Naive B cell (primary cell): ENCODE measurements at regions not wholly inside any gene's neighbourhood (a gene's known extent, or its start where the extent isn't known, plus 50 kb on each side); places are given as distances from the start of the nearest gene placed in this dataset.
"Not testable (repeated sequence)": the region's sequence is repeated elsewhere in the genome, so short reads cannot be mapped to it uniquely, and the experiment has no call there.

Experiments
- ATAC-seq, 2 donors: fragments of 150-1000 bp; cut with Tn5 transposase; 2 replicates each; pipeline ENCODE4 v1.10.0; 2021; ENCODE audit warnings: low read depth in 2 of 2, mild to moderate bottlenecking in 2 of 2, moderate library complexity in 2 of 2
- DNase-seq: peaks from one replicate; pipeline ENCODE4 v3.0.0; 2022
- H3K27ac Mint-ChIP-seq, 6 donors: one replicate each; pipeline ENCODE4 v1.8.0; 2020 to 2022; ENCODE audit warnings: mild to moderate bottlenecking in 6 of 6, mixed read lengths in 6 of 6, moderate library complexity in 5 of 6, inconsistent platforms in 2 of 6
- H3K27me3 Mint-ChIP-seq, 3 donors: one replicate each; pipeline ENCODE4 v1.8.0; 2021 to 2022; ENCODE audit warnings: mixed read lengths in 3 of 3, mild to moderate bottlenecking in 1 of 3
- H3K36me3 Mint-ChIP-seq, 2 donors: one replicate each; pipeline ENCODE4 v1.8.0; 2020 to 2022; ENCODE audit warnings: mixed read lengths in 2 of 2, inconsistent platforms in 1 of 2, mild to moderate bottlenecking in 1 of 2
- H3K4me1 Mint-ChIP-seq, 3 donors: one replicate each; pipeline ENCODE4 v1.8.0; 2020 to 2022; ENCODE audit warnings: mixed read lengths in 3 of 3, inconsistent platforms in 1 of 3, mild to moderate bottlenecking in 1 of 3, moderate library complexity in 1 of 3
- H3K4me3 Mint-ChIP-seq, 8 donors: one replicate each; pipeline ENCODE4 v1.8.0; 2020 to 2022; ENCODE audit warnings: mild to moderate bottlenecking in 8 of 8, mixed read lengths in 8 of 8, moderate library complexity in 8 of 8, inconsistent platforms in 2 of 8
- H3K9me3 Mint-ChIP-seq, 7 donors: one replicate each; pipeline ENCODE4 v1.8.0; 2020 to 2022; ENCODE audit warnings: mixed read lengths in 7 of 7, mild to moderate bottlenecking in 5 of 7, inconsistent platforms in 2 of 7, moderate library complexity in 1 of 7

- H3K4me3 Mint-ChIP-seq = no peak overlapping the region
- no peak for DNase-seq
- no peaks in the 10 kb centered on the region for H3K4me1 Mint-ChIP-seq
- no peaks in the 10 kb centered on the region for H3K27me3 Mint-ChIP-seq
- no peaks in the 10 kb centered on the region for H3K36me3 Mint-ChIP-seq
- H3K27ac Mint-ChIP-seq = no peak overlapping the region
- no peak for ATAC-seq
- peaks cover 0 to 4% (median 0%) of the 10 kb centered on the region in 7 donors for H3K9me3 Mint-ChIP-seq
These were observed 362.4 kb upstream of the LRRC3B start for GRCh38 chr3:26260139-26260538.

GRCh38 chr3:26264708-26265107 lies 357.9 kb upstream of the LRRC3B start:
- Mint-ChIP-seq H3K4me1 (no peaks in the 10 kb centered on the region), H3K36me3 (no peaks in the 10 kb centered on the region), H3K27me3 (no peaks in the 10 kb centered on the region), H3K9me3 (no peaks in the 10 kb centered on the region), H3K4me3 (no peak overlapping the region), H3K27ac (no peak overlapping the region)
- DNase-seq (no peak), ATAC-seq (no peak)

- no peaks in the 10 kb centered on the region for H3K27me3 Mint-ChIP-seq
- no peak for ATAC-seq
- no peak overlapping the region for H3K27ac Mint-ChIP-seq
These were observed 350.7 kb upstream of the LRRC3B start for GRCh38 chr3:26271848-26272247.

GRCh38 chr3:26273196-26273595 lies 349.4 kb upstream of the LRRC3B start:
- ATAC-seq = no peak
- Mint-ChIP-seq H3K36me3 (no peaks in the 10 kb centered on the region), H3K27me3 (no peaks in the 10 kb centered on the region), H3K27ac (no peak overlapping the region), H3K4me3 (no peak overlapping the region), H3K9me3 (peaks cover 0 to 3% (median 0%) of the 10 kb centered on the region in 7 donors), H3K4me1 (no peaks in the 10 kb centered on the region)
- DNase-seq = no peak

More at GRCh38 chr3:26271848-26272247, 350.7 kb upstream of the LRRC3B start:
- Mint-ChIP-seq H3K9me3 (peaks cover 0 to 3% (median 0%) of the 10 kb centered on the region in 7 donors), H3K4me1 (no peaks in the 10 kb centered on the region), H3K36me3 (no peaks in the 10 kb centered on the region), H3K4me3 (no peak overlapping the region)
- DNase-seq = no peak

GRCh38 chr3:26279091-26279490 lies 343.5 kb upstream of the LRRC3B start:
- no peak for ATAC-seq
- H3K4me3 Mint-ChIP-seq = no peak overlapping the region
- peaks cover 6 to 24% (median 10%) of the 10 kb centered on the region in 7 donors for H3K9me3 Mint-ChIP-seq
- DNase-seq = no peak
- no peaks in the 10 kb centered on the region for H3K4me1 Mint-ChIP-seq
- no peaks in the 10 kb centered on the region for H3K27me3 Mint-ChIP-seq
- peaks cover 0 to under 1% of the 10 kb centered on the region in 2 donors for H3K36me3 Mint-ChIP-seq
- H3K27ac Mint-ChIP-seq = no peak overlapping the region

- Mint-ChIP-seq H3K36me3 (peaks cover 0 to 8% of the 10 kb centered on the region in 2 donors), H3K27ac (no peak overlapping the region), H3K4me3 (no peak overlapping the region), H3K4me1 (no peaks in the 10 kb centered on the region), H3K27me3 (no peaks in the 10 kb centered on the region), H3K9me3 (peaks cover 11 to 38% (median 17%) of the 10 kb centered on the region in 7 donors)
- DNase-seq (no peak), ATAC-seq (no peak)
These were observed 342.1 kb upstream of the LRRC3B start for GRCh38 chr3:26280517-26280916.

- Mint-ChIP-seq H3K4me3 (no peak overlapping the region), H3K27me3 (no peaks in the 10 kb centered on the region), H3K4me1 (no peaks in the 10 kb centered on the region), H3K36me3 (peaks cover 0 to 8% of the 10 kb centered on the region in 2 donors), H3K9me3 (peaks cover 11 to 47% (median 20%) of the 10 kb centered on the region in 7 donors), H3K27ac (peak overlapping the region in 1 of 6 donors; percentile 13)
- ATAC-seq (no peak), DNase-seq (no peak)
These were observed 341.1 kb upstream of the LRRC3B start for GRCh38 chr3:26281284-26281985.

GRCh38 chr3:26284503-26284902 lies 338.1 kb upstream of the LRRC3B start:
- not testable (repeated sequence) for H3K27me3 Mint-ChIP-seq, H3K4me1 Mint-ChIP-seq, H3K27ac Mint-ChIP-seq, ATAC-seq, H3K36me3 Mint-ChIP-seq, H3K4me3 Mint-ChIP-seq, DNase-seq
- peaks cover 14 to 51% (median 20%) of the 10 kb centered on the region in 7 donors for H3K9me3 Mint-ChIP-seq

- Mint-ChIP-seq H3K9me3 (peaks cover 0 to 8% (median 3%) of the 10 kb centered on the region in 7 donors), H3K27ac (no peak overlapping the region), H3K36me3 (no peaks in the 10 kb centered on the region), H3K4me3 (no peak overlapping the region), H3K4me1 (no peaks in the 10 kb centered on the region), H3K27me3 (no peaks in the 10 kb centered on the region)
- no peak for DNase-seq
- no peak for ATAC-seq
These were observed 330.7 kb upstream of the LRRC3B start for GRCh38 chr3:26291840-26292239.

GRCh38 chr3:26292780-26293179 lies 329.8 kb upstream of the LRRC3B start:
- no peak overlapping the region for H3K4me3 Mint-ChIP-seq
- no peaks in the 10 kb centered on the region for H3K27me3 Mint-ChIP-seq
- no peaks in the 10 kb centered on the region for H3K4me1 Mint-ChIP-seq
- DNase-seq (no peak), ATAC-seq (no peak)
- peaks cover 0 to 6% (median 4%) of the 10 kb centered on the region in 7 donors for H3K9me3 Mint-ChIP-seq
- H3K36me3 Mint-ChIP-seq = no peaks in the 10 kb centered on the region
- H3K27ac Mint-ChIP-seq = no peak overlapping the region

- Mint-ChIP-seq H3K4me1 (no peaks in the 10 kb centered on the region), H3K36me3 (no peaks in the 10 kb centered on the region), H3K4me3 (no peak overlapping the region), H3K27me3 (no peaks in the 10 kb centered on the region), H3K27ac (no peak overlapping the region), H3K9me3 (peaks cover 0 to 6% (median 4%) of the 10 kb centered on the region in 7 donors)
- no peak for DNase-seq
- no peak for ATAC-seq
These were observed 329.2 kb upstream of the LRRC3B start for GRCh38 chr3:26293329-26293844.

GRCh38 chr3:26307192-26307591 lies 315.4 kb upstream of the LRRC3B start:
- peaks cover 4 to 28% (median 19%) of the 10 kb centered on the region in 7 donors for H3K9me3 Mint-ChIP-seq
- H3K36me3 Mint-ChIP-seq = no peaks in the 10 kb centered on the region
- DNase-seq (no peak), ATAC-seq (no peak)
- no peaks in the 10 kb centered on the region for H3K4me1 Mint-ChIP-seq
- no peak overlapping the region for H3K4me3 Mint-ChIP-seq
- H3K27ac Mint-ChIP-seq = no peak overlapping the region
- no peaks in the 10 kb centered on the region for H3K27me3 Mint-ChIP-seq

GRCh38 chr3:26307787-26308186 lies 314.8 kb upstream of the LRRC3B start:
- no peak for ATAC-seq
- H3K4me1 Mint-ChIP-seq = no peaks in the 10 kb centered on the region
- H3K27me3 Mint-ChIP-seq = no peaks in the 10 kb centered on the region
- H3K36me3 Mint-ChIP-seq = no peaks in the 10 kb centered on the region
- no peak overlapping the region for H3K27ac Mint-ChIP-seq
- H3K4me3 Mint-ChIP-seq = no peak overlapping the region
- peaks cover 4 to 25% (median 17%) of the 10 kb centered on the region in 7 donors for H3K9me3 Mint-ChIP-seq
- no peak for DNase-seq

- DNase-seq (no peak), ATAC-seq (no peak)
- Mint-ChIP-seq H3K36me3 (no peaks in the 10 kb centered on the region), H3K4me1 (no peaks in the 10 kb centered on the region), H3K27ac (no peak overlapping the region), H3K27me3 (no peaks in the 10 kb centered on the region), H3K9me3 (peaks cover 4 to 23% (median 14%) of the 10 kb centered on the region in 7 donors), H3K4me3 (no peak overlapping the region)
These were observed 314.1 kb upstream of the LRRC3B start for GRCh38 chr3:26308454-26308853.
